ENCODE measurements at regions not wholly inside any gene's neighbourhood (a gene's known extent, or its start where the extent isn't known, plus 50 kb on each side); places are given as distances from the start of the nearest gene placed in this dataset.

DNA sequence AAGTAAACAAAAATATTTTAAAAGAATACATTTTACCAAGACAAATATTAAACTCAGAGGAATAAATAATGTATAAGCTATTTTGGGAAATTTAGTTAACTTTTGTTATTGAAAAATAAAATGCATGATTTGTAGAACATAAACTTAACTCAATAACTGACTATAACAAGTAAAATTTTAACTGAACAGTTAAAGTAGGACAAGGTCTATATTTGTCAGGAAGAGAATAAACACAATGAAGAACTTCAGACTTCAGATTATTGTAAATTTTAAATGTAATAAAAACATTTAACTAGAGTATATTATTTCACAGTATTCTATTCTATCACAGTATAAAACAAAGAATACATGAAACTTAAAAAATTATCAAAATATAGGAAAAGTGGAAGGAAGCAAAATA lies 948.8 kb upstream of the USP15 start:
- TF ChIP-seq, protein P1, sequence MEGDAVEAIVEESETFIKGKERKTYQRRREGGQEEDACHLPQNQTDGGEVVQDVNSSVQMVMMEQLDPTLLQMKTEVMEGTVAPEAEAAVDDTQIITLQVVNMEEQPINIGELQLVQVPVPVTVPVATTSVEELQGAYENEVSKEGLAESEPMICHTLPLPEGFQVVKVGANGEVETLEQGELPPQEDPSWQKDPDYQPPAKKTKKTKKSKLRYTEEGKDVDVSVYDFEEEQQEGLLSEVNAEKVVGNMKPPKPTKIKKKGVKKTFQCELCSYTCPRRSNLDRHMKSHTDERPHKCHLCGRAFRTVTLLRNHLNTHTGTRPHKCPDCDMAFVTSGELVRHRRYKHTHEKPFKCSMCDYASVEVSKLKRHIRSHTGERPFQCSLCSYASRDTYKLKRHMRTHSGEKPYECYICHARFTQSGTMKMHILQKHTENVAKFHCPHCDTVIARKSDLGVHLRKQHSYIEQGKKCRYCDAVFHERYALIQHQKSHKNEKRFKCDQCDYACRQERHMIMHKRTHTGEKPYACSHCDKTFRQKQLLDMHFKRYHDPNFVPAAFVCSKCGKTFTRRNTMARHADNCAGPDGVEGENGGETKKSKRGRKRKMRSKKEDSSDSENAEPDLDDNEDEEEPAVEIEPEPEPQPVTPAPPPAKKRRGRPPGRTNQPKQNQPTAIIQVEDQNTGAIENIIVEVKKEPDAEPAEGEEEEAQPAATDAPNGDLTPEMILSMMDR (IDR thresholded peaks at IDR 0.05; ENCODE audit: poor library complexity) = no peak
- TF ChIP-seq EZH2 (IDR thresholded peaks at IDR 0.05; ENCODE audit: borderline replicate concordance) = no peak
- no peak for TF ChIP-seq EZH2phosphoT487 (IDR thresholded peaks at IDR 0.05; ENCODE audit: low read depth, severe bottlenecking, unreplicated experiment)

All from hepatocyte (in vitro differentiated cells).